Amniotic stem cell (primary cell): ENCODE measurements at regions not wholly inside any gene's neighbourhood (a gene's known extent, or its start where the extent isn't known, plus 50 kb on each side); places are given as distances from the start of the nearest gene placed in this dataset.

ENCODE experiments used
- DNase-seq: peaks from one replicate; lab custom pipeline; 2025; lab: John Stamatoyannopoulos, UW

- no peak for DNase-seq
Measured at GRCh38 chr3:154060238-154061000, 60.8 kb upstream of the ARHGEF26 start.

DNA sequence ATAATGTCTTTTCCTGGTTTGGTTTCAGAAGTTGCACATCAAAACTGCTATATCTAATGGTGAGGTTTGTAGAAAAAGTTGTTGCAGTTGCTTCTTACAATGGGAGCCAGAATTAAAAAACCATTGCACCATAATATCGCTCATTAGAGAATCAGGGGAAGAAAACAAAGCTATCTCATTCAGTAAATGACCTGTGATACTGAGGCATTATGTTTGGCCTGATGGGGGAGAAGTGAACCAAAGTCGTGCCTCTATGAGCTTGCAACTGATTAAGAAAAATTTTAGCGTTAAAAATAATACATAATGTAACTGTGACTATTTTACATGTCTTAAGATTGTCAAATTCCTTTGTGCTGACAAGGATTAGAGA lies 60.2 kb upstream of the ARHGEF26 start:
- DNase-seq = no peak

- DNase-seq = no peak
Measured at GRCh38 chr3:154062513-154062912, 58.7 kb upstream of the ARHGEF26 start.

DNA sequence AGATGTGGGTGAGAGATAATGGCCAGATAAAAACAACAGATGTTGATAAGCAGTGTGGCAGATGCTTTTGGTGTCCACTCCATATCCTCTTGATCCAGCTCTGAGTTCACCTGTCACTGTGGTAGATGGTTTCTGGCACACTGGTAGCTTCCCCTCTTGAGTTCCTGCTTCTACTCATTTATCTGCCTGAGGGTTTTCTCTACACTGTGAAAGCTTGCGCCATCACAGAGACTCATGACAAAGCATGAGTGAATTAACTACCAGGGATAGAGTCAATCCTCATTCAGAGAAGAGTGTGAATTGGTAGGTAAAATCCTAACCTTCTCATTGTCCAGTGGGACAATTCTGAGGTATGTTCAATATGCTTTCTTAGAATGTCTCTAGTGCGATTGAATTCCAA lies 50.0 kb upstream of the ARHGEF26 start:
- DNase-seq = no peak
